GM21447 (cell line): ENCODE measurements at regions not wholly inside any gene's neighbourhood (a gene's known extent, or its start where the extent isn't known, plus 50 kb on each side); places are given as distances from the start of the nearest gene placed in this dataset.

ENCODE experiments used
- ATAC-seq: cut with Tn5 transposase; IDR thresholded peaks from one replicate; pipeline ENCODE4 v1.9.1; 2021; ENCODE audit not compliant: unreplicated experiment

GRCh38 chr16:79748629-79749028 lies 148.1 kb upstream of the MAF start:
- no peak for ATAC-seq

DNA sequence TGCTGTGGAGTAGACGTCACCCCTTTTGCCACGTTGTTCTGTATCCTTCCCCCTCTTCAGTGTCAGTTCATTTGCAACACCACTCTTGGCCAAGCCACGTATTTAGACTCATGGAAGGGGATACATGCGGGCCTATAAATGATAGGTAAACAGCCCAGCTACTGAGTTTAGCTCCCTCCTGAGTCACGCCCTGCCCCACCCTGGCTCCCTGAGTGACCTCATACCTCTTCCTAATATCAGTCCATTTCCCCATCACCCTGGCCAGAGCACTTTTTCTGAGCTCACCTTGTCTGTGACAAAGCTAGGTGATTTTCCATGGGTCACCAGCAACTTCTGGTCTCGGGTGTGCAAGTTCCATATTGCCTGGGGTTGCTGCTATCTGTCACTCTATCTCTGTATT lies 147.2 kb upstream of the MAF start:
- no peak for ATAC-seq

GRCh38 chr16:79740252-79740651 lies 139.7 kb upstream of the MAF start:
- ATAC-seq, result no peak

- ATAC-seq, result no peak
Observed at GRCh38 chr16:79735271-79735670, 134.7 kb upstream of the MAF start.

DNA sequence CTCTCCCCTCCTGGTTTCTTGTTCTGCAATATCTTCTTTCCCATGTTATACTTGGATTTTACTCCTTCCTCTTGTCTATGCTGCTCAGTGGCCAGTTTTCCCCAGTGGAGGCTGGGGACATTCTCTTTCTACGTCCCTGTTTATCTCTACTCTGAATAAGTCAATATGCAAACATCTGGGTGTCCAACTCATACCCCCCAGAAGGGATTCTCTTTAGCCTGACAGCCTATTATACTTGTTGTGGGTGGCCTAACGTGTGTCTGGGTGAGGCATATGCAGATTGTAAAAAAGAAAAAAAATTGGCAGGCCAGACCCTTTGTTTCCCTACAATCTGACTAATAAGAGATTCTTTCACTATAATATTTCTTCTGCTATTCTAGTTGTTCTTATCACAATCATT lies 134.2 kb upstream of the MAF start:
- ATAC-seq, result no peak

DNA sequence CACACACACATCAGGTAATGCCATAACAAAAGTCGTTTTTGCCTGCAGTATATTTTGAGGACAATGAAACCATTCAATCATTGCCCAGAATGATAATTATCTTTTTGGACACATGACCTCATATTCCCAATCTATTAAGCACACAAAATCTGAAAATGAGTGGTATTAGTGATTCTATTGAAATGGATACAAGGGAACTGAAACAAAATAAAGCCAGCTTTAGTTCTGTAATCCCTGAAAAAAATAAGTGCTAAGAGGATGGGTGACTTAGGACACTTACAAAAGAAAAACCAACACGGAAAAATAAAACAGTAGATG lies 128.3 kb upstream of the MAF start:
- no peak for ATAC-seq

- ATAC-seq, result no peak
Observed at GRCh38 chr16:79728048-79728922, 127.7 kb upstream of the MAF start.

DNA sequence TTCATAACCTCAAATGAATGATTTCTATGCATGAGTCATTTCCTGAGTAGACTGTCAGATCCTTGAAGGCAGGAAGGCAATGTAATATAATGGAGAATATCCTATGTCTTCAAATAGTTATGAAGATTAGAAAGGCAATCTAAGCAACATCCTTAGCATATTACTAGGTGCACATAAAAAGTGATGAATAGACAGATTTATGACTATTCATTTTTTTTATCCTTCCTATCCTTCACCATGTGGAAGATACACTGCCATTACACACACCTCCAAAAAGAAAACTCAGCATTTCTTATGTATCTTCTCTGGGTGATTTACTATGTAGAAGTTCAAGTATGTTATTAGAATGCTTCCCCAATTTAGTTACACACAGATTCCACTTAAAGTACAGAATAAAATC lies 126.4 kb upstream of the MAF start:
- ATAC-seq, result no peak

DNA sequence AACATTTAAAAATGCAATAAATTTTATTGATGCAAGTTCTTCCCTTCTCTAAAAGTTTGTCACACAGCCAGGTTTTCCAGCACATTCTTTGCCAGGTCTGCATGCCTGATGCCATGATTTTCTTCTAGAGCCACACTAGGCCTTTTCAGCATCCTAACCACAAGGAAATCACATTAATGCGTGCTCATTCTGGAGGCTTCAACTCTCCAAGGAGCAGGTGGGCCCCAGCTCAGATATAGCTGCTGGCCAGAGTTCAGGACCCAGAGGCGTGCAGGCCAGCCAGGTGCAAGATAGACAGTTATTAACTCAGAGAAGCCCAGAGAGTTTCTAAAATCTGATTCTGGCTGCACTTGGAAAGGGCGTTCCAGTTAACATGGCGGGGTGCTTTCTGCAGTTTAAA lies 124.5 kb upstream of the MAF start:
- ATAC-seq, result no peak

DNA sequence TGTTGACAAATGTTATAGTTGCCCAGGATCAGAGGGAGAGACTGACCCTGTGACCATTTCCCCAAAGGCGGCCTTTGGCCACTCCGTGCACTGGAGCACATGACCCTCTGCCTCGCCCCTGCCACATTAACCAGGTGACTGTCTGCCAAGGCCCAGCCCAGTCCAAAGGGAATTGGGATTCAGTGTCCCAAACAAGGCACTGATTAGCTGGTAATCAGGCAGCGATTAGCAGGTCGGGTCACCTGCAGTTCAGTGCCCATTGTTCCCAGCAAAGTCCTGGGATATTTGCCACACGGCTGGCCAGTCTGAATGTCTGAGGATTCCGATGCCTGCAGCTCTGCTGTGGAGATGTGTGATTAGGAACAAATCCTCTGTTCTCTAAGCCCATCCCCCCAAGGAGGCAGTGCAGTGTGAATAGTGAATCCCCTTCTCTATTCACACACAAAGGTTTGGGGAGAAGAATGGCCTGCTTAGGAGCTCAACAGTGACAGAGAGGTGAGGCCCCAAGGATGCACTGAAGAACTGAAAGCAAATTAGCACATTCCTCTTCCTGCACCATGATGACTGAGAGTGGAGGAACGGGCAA lies 123.1 kb upstream of the MAF start:
- ATAC-seq, result no peak

DNA sequence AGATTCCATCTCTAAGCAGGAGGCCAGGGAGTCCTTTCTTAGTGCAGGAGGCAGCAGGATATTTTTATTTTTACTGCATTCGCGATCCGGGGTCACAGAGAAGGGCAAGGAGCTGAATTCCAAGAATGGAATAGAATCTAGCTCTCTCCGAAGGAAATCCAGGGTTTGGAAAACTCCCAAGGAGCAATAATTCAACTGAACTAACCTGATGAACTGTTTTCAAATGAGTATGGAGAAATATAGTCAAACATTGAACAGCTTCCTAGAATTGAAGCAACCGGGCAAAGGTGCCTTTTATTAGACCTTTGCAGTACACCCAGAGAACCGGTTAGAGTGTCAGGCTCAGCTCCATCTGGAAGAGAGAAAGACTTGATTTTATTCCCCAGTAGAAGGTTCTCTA lies 120.7 kb upstream of the MAF start:
- no peak for ATAC-seq

DNA sequence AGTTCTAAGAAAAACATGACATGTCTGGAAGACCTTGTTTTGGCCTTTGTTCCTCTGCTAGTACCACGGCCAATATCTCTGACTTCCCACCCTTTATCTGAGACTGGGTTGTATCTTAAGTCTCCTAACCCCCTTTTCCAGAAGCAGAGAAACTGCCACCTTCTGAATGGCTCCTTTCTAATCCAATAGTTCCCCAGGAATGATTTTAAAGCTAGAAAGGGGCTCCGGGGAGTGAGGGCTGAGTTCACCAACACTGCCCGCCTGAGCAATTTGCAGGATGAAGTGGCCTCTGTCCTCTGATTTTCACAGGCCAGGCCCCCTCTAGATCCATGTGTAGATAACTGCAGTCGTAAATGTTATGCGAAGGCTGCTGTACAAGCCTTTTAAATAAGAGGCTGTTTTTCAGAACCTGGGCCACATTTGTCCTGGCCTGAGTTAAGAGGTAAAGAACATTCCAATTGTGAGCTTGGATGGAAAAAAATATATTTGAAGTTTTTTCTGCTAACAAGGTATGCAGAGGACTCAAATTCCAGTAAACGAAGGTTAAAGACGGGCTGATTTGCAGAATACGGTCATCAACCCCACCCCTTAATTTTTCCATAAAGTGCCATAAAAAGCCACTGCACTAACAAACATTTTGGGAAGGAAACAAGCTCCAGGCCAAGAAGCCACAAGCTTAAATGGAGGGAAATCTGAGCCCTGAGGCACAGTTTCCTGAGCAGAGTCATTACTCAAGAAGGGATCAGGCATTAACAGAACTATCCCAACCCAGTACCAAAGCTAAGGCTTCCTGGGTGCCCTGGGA lies 117.0 kb upstream of the MAF start:
- no peak for ATAC-seq

GRCh38 chr16:79716645-79717332 lies 116.3 kb upstream of the MAF start:
- no peak for ATAC-seq

GRCh38 chr16:79715061-79715460 lies 114.5 kb upstream of the MAF start:
- no peak for ATAC-seq

GRCh38 chr16:79714440-79714839 lies 113.9 kb upstream of the MAF start:
- no peak for ATAC-seq

- no peak for ATAC-seq
Observed at GRCh38 chr16:79713609-79714309, 113.2 kb upstream of the MAF start.

- no peak for ATAC-seq
Observed at GRCh38 chr16:79712276-79712675, 111.7 kb upstream of the MAF start.

DNA sequence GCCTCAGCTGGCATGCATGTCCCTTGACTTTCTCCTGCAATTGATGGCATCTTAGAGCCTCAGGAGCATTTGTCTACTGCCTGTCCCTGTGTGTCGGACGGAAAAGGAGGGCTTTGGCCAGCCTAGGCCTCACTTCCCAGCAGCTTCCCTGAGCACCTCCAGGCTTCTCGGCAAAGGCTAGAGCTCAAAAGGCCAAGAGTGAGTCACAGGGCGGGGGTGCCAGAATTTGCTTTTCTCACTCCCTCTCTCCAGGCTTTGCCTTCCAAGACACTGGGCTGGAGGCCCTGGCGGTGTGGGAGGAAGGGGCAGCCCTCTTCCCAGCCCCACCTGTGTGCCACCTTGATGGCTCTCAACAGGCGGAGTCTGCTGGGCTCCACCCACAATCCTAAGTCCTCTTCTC lies 107.3 kb upstream of the MAF start:
- ATAC-seq, result no peak

DNA sequence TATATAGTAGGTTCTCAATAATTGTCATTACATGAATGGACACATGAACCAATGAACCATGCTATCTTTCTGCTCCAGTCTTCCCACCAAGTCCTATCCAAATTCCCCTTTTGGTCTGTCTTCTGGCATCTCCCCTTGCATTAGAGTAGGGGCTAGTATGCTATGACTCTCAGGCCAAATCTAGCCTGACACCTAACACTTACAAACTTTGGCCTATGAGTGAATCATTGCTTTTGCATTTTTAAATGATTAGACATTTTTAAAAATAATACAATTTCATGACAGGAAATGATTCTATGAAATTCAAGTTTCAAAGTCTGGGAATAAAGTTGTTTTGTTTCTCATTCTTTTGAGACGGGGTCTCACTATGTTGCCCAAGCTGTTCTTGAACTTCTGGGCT lies 102.5 kb upstream of the MAF start:
- ATAC-seq, result no peak

- ATAC-seq, result no peak
Observed at GRCh38 chr16:79698341-79698753, 97.8 kb upstream of the MAF start.

- no peak for ATAC-seq
Observed at GRCh38 chr16:79697562-79698112, 97.1 kb upstream of the MAF start.
